ENCODE measurements at regions not wholly inside any gene's neighbourhood (a gene's known extent, or its start where the extent isn't known, plus 50 kb on each side); places are given as distances from the start of the nearest gene placed in this dataset.
"Not testable (repeated sequence)": the region's sequence is repeated elsewhere in the genome, so short reads cannot be mapped to it uniquely, and the experiment has no call there.

DNA sequence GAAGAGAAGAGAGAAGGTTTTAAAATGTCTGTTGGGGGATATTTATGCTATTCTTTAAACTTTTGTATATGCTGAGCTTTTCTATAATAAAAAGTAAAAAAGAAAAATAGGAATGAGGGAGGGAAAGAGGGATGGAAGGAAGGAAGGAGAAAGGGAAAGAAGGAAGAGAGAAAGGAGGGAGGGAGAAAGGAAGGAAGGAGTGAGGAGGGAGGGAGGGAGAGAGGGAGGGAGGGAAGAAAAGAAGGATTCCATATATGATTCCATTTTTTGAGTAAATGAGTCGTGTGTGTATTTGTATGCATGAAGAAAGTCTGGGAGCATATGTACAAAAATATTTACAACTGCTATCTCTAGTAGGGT lies 120.9 kb upstream of the ZBTB40 start:
- in situ Hi-C loops (cut with MboI; ENCODE audit: low sequenced_read_pairs): no loop called here

DNA sequence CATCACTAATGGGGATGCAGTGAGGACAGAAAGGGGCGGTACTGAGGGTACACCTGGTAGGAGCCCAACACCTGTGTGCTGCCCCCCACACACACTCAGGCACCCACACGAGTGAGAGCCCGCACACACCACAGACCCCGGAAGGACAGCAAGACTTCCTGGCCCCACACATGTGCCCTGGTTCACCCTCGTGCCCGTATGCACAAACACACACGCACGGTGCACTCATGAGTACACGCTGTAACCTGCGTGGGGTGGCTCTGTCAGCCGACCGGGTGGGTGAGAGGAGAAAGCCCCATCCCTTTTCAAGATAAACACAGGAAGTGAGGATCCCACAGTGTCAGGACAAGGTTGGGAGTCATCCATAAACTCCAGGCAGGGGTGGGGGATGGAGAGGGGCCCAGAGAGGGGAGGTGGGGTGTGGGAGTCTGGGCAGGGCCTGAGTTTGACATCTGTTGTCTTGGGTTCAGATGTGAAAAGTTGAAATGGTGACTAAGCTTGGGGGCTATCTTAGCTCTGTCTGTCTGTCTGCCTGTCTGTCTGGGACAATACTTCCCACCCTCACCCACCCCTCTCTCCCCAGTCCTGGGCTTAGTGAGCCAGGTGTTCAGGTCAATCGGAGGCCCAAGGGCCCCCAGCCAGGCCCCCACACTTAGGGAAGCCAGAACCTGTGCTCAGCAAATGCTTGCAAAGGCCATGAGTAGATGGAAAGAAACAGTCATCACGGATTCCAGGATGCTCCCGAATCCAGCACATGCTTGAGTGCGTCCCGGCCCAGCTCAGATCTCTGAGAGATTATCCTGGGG lies 119.8 kb upstream of the ZBTB40 start:
- in situ Hi-C loops (cut with MboI; ENCODE audit: low sequenced_read_pairs): no loop called here

DNA sequence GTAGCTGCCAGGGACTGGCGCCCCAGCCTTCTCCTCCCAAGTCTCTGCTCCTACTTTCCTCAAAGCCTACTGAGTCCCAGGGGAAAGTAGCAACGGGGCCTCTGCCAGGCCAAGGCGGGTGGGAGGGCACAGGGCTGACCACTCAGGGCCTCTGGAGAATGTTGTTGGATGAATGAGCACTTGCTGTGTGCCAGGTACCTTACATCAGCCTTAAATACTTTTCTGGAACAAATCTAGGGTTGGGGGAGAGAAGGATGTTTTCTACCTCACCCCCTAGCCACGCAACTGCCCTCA lies 119.3 kb upstream of the ZBTB40 start:
- in situ Hi-C loops (cut with MboI; ENCODE audit: low sequenced_read_pairs): no loop called here

DNA sequence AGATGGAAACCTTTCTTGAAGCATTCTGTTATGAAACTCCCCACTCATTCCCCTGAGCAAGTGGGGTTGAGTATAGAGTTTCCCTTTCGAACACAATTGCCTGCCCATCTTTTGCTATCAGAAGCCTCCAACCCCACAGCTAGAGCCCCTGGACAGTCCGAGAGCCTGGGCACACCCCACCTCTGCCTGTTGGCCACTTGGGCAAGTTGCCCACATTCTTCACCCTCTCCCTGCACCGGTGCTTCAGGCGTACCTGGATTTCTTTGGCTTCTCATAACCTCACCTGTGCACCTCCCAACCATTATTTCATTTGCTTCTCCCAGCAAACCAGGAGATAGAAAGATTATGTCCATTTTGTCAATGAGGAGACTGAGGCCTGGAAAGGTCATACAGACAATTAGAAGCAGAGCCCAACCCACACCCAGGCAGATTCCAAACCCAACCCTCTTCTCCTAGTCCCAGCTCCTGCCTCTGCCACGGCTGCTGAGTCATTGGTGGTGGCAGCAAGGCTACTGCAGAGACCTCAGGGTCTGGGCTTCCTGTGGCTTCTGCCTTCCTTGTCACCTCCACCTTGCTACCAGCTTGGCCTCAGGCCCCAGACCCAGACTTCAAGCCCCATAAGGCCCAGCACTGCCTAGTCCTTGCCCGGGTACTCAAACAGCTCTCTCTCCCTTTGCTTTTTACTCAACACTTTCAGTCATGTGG lies 118.7 kb upstream of the ZBTB40 start:
- in situ Hi-C loops (cut with MboI; ENCODE audit: low sequenced_read_pairs): no loop called here

DNA sequence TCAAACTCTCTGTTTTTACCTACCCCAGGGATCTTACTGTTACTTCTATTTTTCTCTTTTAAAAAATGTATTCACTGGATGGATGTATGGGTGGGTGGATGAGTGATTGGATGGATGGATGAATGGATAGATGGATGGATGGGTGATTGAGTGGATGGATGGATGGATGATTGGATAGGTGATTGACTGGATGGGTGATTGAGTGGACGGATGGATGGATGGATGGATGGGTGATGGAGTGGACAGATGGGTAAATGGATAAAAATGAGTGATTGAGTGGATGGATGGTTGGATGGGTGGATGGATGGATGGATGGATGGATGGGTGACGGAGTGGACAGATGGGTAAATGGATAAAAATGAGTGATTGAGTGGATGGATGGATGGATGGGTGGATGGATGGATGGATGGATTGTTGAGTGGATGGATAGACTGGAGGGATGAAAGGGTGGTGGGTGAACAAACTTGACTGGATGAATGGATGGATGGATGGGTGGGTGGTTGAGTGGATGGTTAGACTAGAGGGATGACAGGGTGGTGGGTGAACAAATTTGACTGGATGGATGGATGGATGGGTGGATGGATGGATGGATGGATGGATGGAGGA lies 118.0 kb upstream of the ZBTB40 start:
- in situ Hi-C loops (cut with MboI; ENCODE audit: low sequenced_read_pairs): no loop called here

DNA sequence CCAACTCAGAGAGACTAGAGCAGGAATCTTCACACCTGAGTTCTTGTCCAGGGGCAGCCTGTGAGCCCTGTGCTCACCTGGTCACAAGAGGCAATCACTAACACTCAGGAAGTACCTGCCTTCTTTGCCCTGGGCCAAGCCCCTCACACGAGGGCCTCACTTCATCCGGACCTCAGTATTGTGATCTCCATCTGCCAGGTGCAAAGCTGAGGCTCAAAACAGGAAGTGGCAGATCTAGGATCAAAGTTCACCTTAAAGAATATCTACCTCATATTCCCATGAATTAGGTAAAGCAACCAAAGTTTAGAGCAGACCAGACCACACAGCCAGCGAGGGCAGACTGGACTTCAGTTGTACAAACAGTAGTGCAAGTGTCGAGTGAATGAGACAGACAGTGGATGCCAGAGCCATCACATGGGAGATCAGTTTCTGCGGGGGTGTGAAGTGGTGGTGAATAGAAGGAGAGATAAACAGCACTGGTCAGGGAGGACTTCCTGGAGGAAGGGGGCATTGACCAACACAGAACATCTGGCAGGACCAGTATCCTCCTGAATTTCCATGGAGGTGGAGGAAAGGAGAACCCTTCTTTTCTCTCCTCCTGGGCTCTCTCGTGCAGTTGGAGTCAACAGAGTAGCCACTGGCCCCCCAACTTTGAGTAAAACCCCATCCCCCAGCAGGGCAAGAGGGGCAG lies 116.6 kb upstream of the ZBTB40 start:
- in situ Hi-C loops (cut with MboI; ENCODE audit: low sequenced_read_pairs): no loop called here

DNA sequence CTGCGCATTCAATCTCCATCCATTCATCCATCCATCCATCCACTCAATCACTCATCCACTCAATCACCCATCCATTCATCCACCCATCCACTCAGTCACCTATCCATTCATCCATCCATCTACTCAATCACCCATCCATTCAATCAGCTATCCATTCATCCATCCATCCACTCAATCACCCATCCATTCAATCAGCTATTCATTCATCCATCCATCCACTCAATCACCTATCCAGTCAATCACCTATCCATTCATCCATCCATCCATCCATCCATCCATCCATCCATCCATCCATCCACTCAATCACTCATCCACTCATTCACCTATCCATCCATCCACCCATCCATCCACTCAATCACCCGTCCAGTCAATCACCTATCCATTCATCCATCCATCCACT lies 115.4 kb upstream of the ZBTB40 start:
- in situ Hi-C loops (cut with MboI; ENCODE audit: low sequenced_read_pairs): not testable (repeated sequence)

DNA sequence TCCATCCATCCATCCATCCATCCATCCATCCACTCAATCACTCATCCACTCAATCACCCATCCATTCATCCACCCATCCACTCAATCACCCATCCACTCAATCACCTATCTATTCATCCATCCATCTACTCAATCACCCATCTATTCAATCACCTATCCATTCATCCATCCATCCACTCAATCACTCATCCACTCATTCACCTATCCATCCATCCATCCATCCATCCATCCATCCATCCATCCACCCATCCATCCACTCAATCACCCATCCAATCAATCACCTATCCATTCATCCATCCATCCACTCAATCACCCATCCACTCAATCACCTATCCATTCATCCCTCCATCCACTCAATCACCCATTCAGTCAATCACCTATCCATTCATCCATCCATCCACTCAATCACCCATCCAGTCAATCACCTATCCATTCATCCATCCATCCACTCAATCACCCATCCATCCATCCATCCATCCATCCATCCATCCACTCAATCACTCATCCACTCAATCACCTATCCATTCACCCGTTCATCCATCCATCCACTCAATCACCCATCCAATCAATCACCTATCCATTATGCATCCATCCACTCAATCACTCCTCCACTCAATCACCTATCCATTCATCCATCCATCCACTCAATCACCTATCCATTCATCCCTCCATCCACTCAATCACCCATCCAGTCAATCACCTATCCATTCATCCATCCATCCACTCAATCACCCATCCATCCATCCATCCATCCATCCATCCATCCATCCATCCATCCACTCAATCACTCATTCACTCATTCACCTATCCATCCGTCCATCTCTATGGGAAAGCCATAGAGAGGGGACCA lies 114.7 kb upstream of the ZBTB40 start:
- in situ Hi-C loops (cut with MboI; ENCODE audit: low sequenced_read_pairs): not testable (repeated sequence)

DNA sequence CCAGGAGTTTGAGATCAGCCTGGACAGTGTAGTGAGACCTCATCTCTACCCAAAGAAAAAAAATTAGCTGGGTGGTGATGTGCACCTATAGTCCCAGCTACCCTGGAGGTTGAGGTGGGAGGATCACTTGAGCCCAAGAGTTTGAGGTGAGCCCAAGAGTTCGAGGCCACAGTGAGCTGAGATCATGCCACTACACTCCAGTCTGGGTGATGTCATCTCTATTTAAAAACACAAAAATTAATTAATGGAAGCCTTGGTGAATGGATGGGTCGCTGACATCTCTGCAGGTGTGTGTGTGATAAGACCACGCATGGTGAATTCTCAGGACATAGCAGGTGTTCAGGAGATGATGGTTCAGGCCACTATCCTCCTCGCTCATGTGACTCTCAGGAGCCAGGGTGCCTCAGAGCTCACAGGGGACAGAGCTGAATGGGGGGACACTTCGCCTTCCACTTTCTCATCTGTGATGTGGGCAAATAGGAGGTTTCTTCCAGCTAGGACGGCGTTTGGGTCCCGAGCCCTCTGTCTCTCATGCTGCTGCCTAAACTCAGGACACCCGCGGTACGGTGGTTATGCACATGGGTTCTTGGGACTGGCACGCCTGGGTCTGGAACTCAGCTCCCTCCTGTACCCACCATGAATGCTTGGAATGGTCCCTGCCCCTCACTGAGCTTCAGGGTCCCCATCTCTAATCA lies 113.4 kb upstream of the ZBTB40 start:
- in situ Hi-C loops (cut with MboI; ENCODE audit: low sequenced_read_pairs): no loop called here

DNA sequence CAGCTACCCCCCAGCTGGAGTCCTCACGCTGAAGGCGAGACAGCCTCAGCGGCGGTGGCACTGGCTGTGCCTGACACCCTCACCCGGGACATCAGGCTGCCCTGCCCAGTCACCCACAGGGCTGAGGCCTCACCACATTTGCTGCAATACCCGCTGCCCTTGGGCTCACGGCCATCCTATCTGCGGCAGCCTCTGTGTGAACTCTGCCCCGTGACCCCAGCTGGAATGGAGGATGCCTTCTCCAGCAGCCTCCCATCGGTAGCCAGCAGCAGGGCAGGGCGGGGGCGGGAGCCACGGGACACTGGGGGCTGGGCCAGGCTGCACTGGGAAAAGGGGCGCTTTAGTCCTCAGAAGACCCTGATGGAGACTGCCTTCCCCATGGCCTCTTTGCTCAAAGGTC lies 112.4 kb upstream of the ZBTB40 start:
- in situ Hi-C loops (cut with MboI; ENCODE audit: low sequenced_read_pairs): no loop called here

DNA sequence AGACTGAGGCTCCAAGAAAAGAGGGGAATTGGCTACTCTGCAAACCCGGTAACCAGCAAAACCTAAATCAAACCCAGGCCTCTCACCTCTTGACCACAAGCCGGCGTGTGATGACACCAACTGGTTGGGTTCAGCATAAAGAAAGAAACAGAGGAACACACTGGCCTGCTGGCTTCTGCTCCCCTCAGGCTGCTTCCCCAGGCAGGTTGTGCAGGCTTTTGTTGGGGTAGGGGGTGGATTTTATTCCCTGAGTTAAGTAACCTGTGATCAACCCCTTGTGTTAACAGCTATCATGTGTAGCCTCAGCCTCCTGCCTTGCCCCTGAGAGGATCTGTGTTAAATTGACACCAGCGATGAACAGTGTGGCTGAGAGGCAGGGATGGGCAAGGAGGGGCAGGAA lies 111.6 kb upstream of the ZBTB40 start:
- in situ Hi-C loops (cut with MboI; ENCODE audit: low sequenced_read_pairs): no loop called here

DNA sequence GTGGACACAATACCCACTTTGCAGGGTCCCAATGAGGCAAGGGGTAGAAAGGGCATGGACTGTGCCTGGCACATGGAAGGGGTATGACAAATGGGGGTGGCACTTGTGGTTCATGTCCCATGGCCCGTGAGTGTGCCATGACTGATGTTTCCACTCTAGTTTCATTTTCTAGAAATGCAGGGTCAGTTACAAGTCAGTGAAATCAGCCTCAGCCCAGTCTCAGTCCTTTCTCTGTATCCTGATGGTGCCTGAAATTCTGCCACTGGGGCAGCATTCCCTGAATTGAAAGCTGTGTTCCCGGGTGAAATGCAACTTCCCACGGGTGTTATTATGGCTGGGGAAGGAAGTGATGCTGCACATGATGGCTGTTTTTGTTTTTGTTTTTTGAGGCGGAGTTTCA lies 110.8 kb upstream of the ZBTB40 start:
- in situ Hi-C loops (cut with MboI; ENCODE audit: low sequenced_read_pairs): no loop called here

DNA sequence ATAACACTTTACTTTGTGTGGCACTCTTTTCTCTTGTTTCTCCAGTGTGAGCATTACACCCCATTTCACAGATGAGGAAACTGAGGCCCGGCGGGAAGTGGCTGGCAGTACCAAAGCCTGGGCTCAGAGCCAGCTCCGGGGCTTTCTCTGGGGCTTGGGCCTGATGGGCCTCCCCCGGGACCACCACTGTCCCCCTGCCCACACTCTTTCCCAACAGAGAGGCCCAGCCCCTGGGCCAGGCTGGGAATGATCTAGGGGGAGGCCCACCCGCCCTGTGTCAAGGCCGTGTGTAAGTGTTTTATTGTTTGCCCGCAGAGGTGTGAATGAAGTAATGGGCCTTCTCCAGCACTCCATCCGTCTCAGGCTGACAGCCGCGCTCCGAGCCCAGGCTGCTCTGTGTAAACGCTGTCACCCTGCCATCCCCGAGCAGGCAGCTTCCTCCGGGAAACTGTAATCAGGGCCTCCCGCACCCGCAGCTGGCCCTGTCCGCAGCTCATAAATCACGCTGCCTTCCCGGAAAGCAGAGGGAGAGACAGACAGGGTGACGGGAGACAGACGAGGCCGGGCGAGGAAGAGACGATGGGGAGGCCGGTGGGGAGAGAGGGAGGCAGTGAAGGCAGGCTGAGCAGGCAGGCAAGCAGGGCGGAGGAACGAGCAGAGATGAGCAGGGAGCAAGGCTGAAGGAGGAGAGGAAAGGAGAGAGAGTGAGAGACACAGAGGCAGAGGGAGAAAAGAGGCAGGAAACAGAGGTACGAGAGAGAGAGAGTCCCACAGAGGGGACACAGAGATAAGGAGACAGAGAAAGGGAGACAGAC lies 109.7 kb upstream of the ZBTB40 start:
- in situ Hi-C loops (cut with MboI; ENCODE audit: low sequenced_read_pairs): no loop called here

DNA sequence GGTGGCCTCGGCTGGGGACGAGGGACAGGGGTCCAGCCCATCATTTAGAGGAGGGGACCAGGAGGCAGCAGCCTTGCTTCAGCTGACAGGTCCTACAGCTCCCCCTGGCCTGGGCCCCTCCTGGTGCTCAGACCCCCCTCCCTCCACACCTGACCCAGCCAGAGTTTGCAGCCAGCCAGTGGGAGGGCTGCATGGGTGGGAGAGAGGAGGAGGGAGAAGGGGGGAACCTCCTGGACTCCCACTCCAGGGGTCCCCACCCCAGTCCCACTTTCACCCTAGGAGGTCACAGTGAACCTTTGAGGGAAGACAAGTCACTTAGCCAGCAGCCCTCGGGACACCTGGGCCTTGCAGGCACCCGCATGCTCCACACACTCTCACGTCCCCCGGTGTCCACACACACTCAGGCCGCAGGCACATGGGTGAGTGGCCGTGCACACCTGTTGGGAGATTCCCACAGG lies 108.9 kb upstream of the ZBTB40 start:
- in situ Hi-C loops (cut with MboI; ENCODE audit: low sequenced_read_pairs): no loop called here

DNA sequence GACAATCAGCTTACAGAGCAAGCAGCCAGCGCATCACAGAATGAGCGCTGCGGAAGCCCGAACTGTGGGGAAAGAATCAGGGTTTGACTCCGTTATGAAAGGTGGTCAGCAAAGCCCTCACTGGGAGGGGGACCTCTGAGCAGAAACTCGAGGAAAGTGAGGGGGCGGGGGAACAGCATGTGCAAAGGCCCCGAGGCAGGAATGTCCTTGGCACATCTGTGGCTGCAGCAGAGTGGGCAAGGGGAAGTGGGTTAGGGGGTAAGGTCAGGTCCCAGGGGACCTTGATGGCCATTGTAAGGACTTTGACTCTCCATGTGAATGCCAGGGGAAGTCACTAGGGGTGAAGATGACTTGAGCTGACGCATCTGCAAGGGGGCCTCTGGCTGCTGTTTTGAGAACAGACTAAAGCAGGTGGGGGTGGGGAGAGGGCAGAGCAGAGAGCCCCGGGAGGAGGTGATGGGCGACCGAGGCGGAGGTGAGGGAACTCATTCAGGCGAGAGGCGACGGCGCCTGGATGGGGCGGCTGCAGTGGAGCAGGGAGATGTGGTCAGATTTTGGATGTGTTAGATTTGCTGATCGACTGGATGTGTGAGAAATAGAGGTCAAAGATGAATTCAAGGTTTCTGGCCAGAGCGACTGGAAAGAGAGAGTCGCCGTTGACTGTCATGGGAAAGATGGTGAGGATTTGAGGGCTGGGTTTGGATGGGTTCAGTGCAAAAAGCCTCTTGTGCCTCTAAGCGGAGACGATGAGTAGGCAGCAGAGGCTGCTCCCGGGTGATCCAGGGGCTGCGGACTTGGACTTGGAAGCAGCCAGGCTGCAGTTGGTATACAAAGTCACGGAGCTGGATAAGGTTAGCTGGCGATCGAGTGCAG lies 108.0 kb upstream of the ZBTB40 start:
- in situ Hi-C loops (cut with MboI; ENCODE audit: low sequenced_read_pairs): no loop called here

DNA sequence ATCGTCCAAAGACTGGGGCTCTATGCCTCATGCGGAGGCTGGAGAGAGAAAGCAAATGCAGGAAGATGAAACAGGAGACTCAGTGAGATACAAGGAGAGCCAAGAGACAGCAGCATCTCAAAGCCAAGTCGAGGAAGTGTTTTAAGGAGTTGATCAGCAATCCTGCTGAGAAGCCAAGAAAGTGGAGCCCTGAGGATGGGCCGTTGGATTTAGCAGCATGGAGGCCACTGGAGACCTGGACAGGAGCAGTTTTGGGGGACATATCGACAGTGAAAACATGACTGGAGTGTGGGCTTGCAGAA lies 107.4 kb upstream of the ZBTB40 start:
- in situ Hi-C loops (cut with MboI; ENCODE audit: low sequenced_read_pairs): no loop called here

DNA sequence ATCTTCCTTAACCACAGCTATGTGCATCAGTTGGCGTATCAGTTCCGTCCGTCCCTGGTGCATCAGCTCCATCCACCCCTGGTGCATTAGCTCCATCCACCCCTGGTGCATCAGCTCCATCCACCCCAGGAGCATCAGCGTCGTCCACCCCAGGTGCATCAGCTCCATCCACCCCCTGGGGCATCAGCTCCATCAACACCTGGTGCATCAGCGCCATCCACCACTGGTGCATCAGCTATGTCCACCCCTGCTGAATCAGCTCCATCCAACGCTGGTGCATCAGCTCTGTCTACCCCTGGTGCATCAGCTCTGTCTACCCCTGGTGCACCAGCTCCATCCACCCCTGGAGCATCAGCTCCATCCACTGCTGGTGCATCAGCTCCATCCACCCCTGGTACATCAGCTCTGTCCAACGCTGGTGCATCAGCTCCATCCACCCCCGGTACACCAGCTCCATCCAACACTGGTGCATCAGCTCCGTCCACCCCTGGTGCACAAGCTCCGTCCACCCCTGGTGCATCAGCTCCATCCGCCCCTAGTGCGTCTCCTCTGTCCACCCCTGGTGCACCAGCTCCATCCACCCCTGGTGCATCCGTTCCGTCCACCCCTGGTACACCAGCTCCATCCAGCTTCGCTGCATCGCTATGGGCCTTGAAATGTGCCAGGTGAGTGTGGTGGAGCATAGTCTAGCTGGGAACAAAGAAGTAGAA lies 106.6 kb upstream of the ZBTB40 start:
- in situ Hi-C loops (cut with MboI; ENCODE audit: low sequenced_read_pairs): no loop called here

Data from HL-60/S4 treated with retinoic acid at 250 ng/mL for 4 days and 3 days (cell line).